ENCODE measurements at regions not wholly inside any gene's neighbourhood (a gene's known extent, or its start where the extent isn't known, plus 50 kb on each side); places are given as distances from the start of the nearest gene placed in this dataset.

GRCh38 chr6:19552588-19552987 is 284.6 kb upstream of the ID4 start:
- Histone ChIP-seq H3K9ac (ENCODE audit: low read depth, low read length) (no peak overlapping the region), H4K20me1 (ENCODE audit: insufficient read depth, low read length) (no peaks in the 10 kb centered on the region), H3K9me3 (ENCODE audit: insufficient read depth, low read length, severe bottlenecking) (no peaks in the 10 kb centered on the region), H3K79me2 (ENCODE audit: insufficient read depth, low read length) (no peaks in the 10 kb centered on the region), H3K27ac (ENCODE audit: low read length) (no peak overlapping the region), H3K36me3 (ENCODE audit: insufficient read depth, low read length) (no peaks in the 10 kb centered on the region), H2AFZ (ENCODE audit: low read depth, low read length) (no peak overlapping the region), H3K4me3 (ENCODE audit: low read depth in 1 of 2, low read length in 2 of 2) (no peak overlapping the region), H3K4me2 (ENCODE audit: insufficient read depth, low read length) (no peak overlapping the region), H3K4me1 (ENCODE audit: insufficient read depth, low read length) (no peaks in the 10 kb centered on the region), H3K27me3 (ENCODE audit: insufficient read depth, low read length, poor library complexity) (no peaks in the 10 kb centered on the region)
- TF ChIP-seq CTCF (IDR thresholded peaks at IDR 0.05; ENCODE audit: borderline replicate concordance, extremely low read depth, low read length, poor library complexity, severe bottlenecking) (no peak), EZH2 (IDR thresholded peaks at IDR 0.05; ENCODE audit: borderline replicate concordance, low read depth, low read length, severe bottlenecking) (no peak)
- ATAC-seq (ENCODE audit: insufficient read depth, low read depth) (no peak), DNase-seq (no peak)

- no peak overlapping the region for H3K4me2 ChIP-seq (ENCODE audit: insufficient read depth, low read length)
- no peaks in the 10 kb centered on the region for H3K79me2 ChIP-seq (ENCODE audit: insufficient read depth, low read length)
- no peak for DNase-seq
- no peak overlapping the region for H3K4me3 ChIP-seq (ENCODE audit: low read depth in 1 of 2, low read length in 2 of 2)
- H3K9me3 ChIP-seq (ENCODE audit: insufficient read depth, low read length, severe bottlenecking): no peaks in the 10 kb centered on the region
- H3K27me3 ChIP-seq (ENCODE audit: insufficient read depth, low read length, poor library complexity): no peaks in the 10 kb centered on the region
- no peaks in the 10 kb centered on the region for H3K4me1 ChIP-seq (ENCODE audit: insufficient read depth, low read length)
- no peaks in the 10 kb centered on the region for H4K20me1 ChIP-seq (ENCODE audit: insufficient read depth, low read length)
- TF ChIP-seq EZH2 (IDR thresholded peaks at IDR 0.05; ENCODE audit: borderline replicate concordance, low read depth, low read length, severe bottlenecking) (no peak), CTCF (IDR thresholded peaks at IDR 0.05; ENCODE audit: borderline replicate concordance, extremely low read depth, low read length, poor library complexity, severe bottlenecking) (no peak)
- no peak overlapping the region for H2AFZ ChIP-seq (ENCODE audit: low read depth, low read length)
- no peak overlapping the region for H3K9ac ChIP-seq (ENCODE audit: low read depth, low read length)
- H3K27ac ChIP-seq (ENCODE audit: low read length): no peak overlapping the region
- no peaks in the 10 kb centered on the region for H3K36me3 ChIP-seq (ENCODE audit: insufficient read depth, low read length)
- no peak for ATAC-seq (ENCODE audit: insufficient read depth, low read depth)
Measured at GRCh38 chr6:19554356-19555225, 282.6 kb upstream of the ID4 start.

GRCh38 chr6:19557191-19557590 is 280.0 kb upstream of the ID4 start:
- H3K79me2 ChIP-seq (ENCODE audit: insufficient read depth, low read length): no peaks in the 10 kb centered on the region
- TF ChIP-seq EZH2 (IDR thresholded peaks at IDR 0.05; ENCODE audit: borderline replicate concordance, low read depth, low read length, severe bottlenecking): no peak
- H3K27ac ChIP-seq (ENCODE audit: low read length): no peak overlapping the region
- H3K36me3 ChIP-seq (ENCODE audit: insufficient read depth, low read length): no peaks in the 10 kb centered on the region
- ATAC-seq (ENCODE audit: insufficient read depth, low read depth) (no peak), DNase-seq (no peak)
- H4K20me1 ChIP-seq (ENCODE audit: insufficient read depth, low read length): no peaks in the 10 kb centered on the region
- no peak overlapping the region for H3K4me3 ChIP-seq (ENCODE audit: low read depth in 1 of 2, low read length in 2 of 2)
- H2AFZ ChIP-seq (ENCODE audit: low read depth, low read length): no peak overlapping the region
- H3K4me1 ChIP-seq (ENCODE audit: insufficient read depth, low read length): no peaks in the 10 kb centered on the region
- no peaks in the 10 kb centered on the region for H3K9me3 ChIP-seq (ENCODE audit: insufficient read depth, low read length, severe bottlenecking)
- no peak overlapping the region for H3K4me2 ChIP-seq (ENCODE audit: insufficient read depth, low read length)
- no peaks in the 10 kb centered on the region for H3K27me3 ChIP-seq (ENCODE audit: insufficient read depth, low read length, poor library complexity)
- H3K9ac ChIP-seq (ENCODE audit: low read depth, low read length): no peak overlapping the region

- no peak overlapping the region for H3K4me3 ChIP-seq (ENCODE audit: low read depth in 1 of 2, low read length in 2 of 2)
- H3K4me2 ChIP-seq (ENCODE audit: insufficient read depth, low read length): no peak overlapping the region
Measured at GRCh38 chr6:19558201-19558600, 279.0 kb upstream of the ID4 start.

More at GRCh38 chr6:19558201-19558600, 279.0 kb upstream of the ID4 start:
- no peak for ATAC-seq (ENCODE audit: insufficient read depth, low read depth)
- no peak for TF ChIP-seq EZH2 (IDR thresholded peaks at IDR 0.05; ENCODE audit: borderline replicate concordance, low read depth, low read length, severe bottlenecking)
- TF ChIP-seq CTCF (IDR thresholded peaks at IDR 0.05; ENCODE audit: borderline replicate concordance, extremely low read depth, low read length, poor library complexity, severe bottlenecking): no peak
- no peak for DNase-seq
- no peaks in the 10 kb centered on the region for H4K20me1 ChIP-seq (ENCODE audit: insufficient read depth, low read length)
- H3K36me3 ChIP-seq (ENCODE audit: insufficient read depth, low read length): no peaks in the 10 kb centered on the region
- H3K27ac ChIP-seq (ENCODE audit: low read length): no peak overlapping the region
- H3K9me3 ChIP-seq (ENCODE audit: insufficient read depth, low read length, severe bottlenecking): no peaks in the 10 kb centered on the region
- no peaks in the 10 kb centered on the region for H3K27me3 ChIP-seq (ENCODE audit: insufficient read depth, low read length, poor library complexity)
- no peaks in the 10 kb centered on the region for H3K4me1 ChIP-seq (ENCODE audit: insufficient read depth, low read length)
- H2AFZ ChIP-seq (ENCODE audit: low read depth, low read length): no peak overlapping the region
- no peaks in the 10 kb centered on the region for H3K79me2 ChIP-seq (ENCODE audit: insufficient read depth, low read length)
- no peak overlapping the region for H3K9ac ChIP-seq (ENCODE audit: low read depth, low read length)
